HT1080 (cell line): ENCODE measurements at regions not wholly inside any gene's neighbourhood (a gene's known extent, or its start where the extent isn't known, plus 50 kb on each side); places are given as distances from the start of the nearest gene placed in this dataset.
"Not testable (repeated sequence)": the region's sequence is repeated elsewhere in the genome, so short reads cannot be mapped to it uniquely, and the experiment has no call there.

ENCODE experiments used
- DNase-seq: peaks from one replicate; pipeline ENCODE4 v3.0.0-alpha.2; 2015; ENCODE audit warnings: low read depth

DNA sequence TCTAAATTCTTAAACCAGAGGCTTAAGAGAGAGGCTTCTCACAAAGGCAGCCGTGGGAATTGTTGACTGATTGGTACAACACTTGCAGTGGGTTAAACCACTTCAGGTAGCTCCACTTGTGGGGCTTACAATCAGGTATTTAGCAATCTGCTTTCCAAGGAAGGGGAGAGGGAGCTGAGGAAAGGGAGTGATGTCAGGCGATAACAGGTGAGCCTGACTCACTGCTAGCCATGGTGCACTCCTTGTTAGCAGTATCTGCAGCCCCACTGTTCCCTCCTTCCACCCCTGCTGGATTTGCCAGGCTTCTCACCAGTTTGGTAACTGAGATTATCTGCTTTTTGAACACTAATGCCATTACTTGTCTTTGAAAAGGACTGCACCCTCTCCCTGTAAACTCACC lies 1056.7 kb upstream of the FANCL start:
- no peak for DNase-seq

DNA sequence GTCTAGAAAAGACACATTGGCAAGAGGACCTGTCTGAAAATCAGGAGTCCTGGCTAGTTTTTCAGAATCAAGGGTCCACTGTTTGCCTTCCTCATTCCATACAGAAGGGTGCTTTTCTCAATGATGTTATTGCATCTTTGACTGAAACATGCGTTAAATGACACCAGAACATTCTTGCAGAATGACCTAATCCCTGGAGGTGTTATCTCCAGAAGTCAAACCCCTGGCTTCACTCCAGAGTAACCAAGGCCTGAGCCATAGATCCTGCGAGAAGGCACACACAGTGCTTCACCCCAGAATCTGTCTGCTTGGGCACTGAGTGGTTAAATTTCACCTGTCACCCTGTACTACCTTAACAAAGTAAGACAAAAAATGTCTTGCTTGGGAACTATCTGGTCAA lies 1055.2 kb upstream of the FANCL start:
- no peak for DNase-seq

DNA sequence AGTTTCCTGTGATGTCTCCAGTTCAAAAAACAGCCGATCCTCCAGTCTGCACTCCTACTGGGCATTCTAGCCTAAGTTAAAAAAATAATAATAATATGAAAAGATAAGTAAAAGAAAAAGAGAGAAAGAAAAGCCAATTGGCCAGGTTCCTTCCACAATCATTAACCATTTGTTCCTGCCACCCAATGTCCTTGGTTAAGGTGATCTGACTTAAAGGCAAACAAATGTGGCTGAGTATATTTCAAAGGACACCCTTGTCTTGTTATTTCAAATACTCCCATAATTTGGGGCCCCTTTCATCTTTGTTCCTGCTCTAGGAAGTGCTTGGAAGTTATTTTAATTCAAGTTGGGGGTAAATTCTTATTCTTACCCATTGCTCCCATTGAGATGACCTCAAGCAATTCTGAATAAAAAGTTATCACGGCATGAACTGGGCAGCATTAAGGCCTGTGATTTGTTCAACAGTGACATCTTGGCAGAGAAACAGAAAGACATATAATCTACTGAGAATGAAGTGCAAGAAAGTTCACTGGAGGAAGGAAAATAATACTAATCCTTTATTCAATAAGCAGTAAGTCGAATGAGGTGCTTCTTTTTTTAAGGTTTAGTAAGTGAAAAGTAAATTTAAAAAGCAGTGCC lies 1054.5 kb upstream of the FANCL start:
- no peak for DNase-seq

DNA sequence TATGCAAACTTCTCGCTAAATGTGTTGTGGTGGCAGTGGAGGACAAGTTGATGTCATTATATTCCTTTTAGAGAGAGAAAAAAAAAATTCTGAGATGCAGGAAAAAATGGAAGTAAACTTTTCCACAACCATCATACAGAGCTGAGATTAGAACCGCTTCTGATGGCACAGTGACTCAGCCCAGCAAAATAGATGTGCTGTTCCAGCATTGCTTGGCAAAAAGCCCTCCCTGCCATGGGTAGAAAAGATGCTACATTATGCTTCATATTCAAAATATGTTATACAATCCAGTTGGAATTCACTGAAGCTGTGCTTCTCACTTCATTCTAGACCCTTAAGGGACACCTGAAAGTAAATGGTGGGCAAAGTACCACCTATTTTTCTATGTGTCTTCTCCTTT lies 1047.6 kb upstream of the FANCL start:
- DNase-seq, result no peak

DNA sequence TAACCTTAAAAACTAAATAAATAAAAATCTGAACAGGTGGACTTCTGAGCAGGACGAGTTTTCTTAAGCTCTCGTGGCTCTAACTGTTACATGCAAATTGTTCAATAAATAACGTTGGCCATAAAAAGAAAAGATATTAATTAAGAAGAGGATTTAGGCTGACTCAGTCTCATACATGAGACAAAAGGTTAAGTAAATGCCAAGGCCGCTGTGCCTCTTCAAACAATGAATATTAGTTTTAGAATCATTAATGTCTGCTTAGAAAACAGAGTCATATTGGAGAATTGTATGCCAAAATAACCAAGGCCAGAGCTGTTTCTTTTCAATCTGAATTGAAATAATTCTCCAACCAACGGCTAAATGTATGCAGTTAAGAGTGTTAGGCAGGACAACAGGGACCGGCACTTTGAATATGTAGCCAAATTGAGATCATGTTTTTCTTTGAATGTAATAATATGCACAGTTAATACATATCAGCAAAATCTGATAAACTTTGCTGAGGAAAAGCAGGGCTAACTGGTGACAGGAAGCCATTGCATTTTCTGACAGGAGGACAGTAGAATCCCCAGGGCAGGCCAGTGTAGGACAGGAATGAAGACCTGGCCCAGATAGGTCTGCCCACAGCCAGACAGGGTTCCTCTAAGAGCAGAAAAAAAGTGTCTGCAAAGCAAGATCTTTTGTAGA lies 1041.4 kb upstream of the FANCL start:
- no peak for DNase-seq

DNA sequence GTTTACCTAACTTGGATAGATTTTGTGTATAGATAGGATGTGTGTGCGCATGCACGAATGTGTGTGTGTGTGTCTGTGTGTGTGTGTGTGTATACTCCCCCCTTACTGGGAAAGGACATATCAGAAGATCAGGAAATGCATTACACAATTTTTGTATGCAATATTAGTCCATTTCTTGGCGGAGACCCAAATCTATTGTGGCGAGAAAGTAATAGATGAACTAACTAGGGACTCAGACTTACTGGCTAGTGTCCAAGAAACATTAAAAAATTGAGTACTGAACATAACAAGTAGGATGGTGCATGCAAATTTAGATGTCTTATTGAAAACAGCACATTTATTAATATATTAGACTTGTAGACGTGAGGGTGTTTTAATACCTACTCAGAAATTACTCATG lies 1036.5 kb upstream of the FANCL start:
- DNase-seq, result no peak

DNA sequence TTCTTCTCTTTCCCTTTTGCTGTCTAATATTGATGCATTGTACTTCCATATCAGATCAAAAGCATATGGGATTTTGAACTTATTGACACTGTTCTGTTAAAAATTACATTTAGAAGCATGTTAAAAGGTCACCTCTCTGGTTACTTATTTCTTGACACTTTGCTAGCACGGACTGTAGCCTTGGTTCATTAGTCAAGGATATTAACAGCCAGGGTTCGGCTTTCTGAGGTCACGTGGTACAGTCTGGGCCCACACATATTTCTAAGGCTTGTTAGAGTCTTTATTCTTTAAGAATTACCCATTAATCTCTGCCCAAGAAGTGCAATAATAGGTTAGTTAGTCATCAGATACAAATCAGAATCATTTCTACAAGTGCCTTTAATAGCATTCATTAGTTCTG lies 1035.8 kb upstream of the FANCL start:
- no peak for DNase-seq

DNA sequence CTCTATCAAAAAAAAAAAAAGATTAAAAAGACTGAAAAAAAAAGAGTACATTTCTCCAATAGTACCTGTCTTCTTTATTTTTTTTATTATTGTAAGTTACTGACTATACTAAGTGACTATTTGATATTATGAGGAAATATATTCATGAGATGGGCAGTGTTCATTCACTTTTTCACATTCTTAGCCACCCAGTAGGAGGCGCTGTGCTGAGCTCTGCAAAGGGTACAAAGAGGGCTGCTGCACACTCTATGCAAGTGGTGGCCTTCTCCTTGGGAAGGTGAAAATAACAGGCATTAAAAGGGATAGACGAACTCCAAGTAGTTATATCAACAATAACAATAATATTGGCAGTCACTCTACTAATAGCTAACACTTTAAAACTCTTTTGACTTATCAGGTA lies 1034.9 kb upstream of the FANCL start:
- DNase-seq, result peak; percentile 1

DNA sequence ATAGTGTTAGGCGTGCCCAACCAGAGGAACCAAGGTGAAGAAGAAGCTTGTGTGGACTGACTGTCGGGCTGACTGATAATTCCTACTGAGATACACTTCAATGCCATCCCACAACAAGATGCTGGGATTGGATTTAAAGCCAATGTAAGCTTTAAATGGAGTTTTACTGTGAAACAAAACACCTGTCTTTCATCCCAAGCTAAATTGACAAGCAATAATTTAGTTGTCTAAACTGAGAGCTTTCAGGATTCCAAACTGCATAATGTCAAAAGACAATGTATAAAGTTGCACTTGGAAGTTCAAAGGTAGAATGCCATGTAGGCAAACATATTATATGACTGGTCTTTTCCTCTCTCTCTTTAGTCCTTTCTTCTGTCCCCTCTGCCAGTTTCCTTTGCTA lies 1025.3 kb upstream of the FANCL start:
- DNase-seq, result no peak

DNA sequence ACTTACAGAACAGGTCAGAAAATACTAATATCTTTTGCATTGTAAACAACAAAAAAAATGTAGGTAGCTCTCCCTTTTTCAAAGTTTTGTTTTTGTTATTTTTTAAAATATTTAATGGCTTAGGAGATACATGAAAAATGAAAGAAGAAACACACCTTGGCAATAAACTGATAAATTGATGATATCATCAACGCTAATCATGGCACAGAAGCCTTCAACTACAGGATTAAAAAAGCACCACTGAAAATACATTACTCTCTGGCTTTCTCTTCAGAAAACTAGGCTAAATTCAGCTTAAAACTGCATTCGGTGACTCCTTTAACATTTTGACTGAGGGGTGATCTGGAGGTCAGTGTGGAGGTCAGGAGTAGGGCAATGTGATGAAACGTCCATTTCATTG lies 1018.8 kb upstream of the FANCL start:
- no peak for DNase-seq

DNA sequence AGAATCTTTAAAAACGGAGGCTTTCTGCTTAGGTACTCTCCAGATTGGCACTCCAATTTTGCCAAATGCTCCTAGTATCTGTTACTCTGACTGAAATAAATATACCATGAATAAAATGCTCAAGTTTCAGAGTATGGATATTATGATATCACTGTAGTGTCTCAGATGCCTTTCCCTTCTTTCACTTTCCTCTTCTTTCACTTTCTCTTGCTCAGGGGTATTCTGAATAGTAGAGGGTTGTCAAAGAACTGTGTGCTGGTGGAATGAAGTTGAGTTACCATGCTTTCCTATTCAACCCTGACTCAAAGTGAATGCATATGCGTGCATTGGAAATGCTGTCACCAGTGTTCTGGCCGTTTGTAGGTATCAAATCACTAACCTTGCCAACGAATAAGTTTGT lies 1015.2 kb upstream of the FANCL start:
- DNase-seq, result no peak

DNA sequence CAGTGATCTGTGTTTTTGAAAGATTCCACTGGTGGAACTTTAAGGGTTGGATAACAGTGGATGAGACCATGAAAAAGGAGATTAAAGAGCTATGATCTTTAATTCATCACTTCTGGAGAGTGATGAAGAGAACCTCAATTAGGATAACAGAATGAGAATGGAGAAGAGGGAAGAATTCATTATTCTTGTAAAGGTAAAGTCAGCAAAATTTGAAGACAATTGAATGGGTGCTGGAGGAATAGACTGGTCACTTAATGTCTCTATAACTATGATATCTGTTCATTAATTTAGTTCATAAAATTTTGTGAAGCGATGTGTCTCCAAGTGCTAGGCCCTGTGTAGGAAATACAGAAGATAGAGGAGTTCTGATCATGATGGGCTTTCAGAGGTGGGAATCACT lies 1013.2 kb upstream of the FANCL start:
- no peak for DNase-seq

DNA sequence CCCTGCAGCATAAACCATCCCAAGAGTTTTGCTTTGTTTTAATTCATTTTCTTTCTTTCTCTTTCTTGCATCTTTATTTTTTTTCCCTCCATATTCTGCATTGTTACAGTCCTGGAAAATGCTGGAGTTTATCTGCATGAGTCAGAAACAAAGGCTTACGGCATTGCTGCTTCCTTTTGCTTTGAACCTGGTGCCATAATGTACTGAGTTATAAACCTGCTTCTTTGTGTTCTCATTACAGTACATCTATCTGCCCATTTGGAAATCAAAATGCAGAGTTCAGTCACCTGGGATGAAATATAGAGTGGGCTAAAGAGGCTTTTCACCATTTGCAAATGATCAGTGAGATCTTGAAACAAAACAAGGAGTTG lies 1009.2 kb upstream of the FANCL start:
- peak; percentile 22 for DNase-seq

DNA sequence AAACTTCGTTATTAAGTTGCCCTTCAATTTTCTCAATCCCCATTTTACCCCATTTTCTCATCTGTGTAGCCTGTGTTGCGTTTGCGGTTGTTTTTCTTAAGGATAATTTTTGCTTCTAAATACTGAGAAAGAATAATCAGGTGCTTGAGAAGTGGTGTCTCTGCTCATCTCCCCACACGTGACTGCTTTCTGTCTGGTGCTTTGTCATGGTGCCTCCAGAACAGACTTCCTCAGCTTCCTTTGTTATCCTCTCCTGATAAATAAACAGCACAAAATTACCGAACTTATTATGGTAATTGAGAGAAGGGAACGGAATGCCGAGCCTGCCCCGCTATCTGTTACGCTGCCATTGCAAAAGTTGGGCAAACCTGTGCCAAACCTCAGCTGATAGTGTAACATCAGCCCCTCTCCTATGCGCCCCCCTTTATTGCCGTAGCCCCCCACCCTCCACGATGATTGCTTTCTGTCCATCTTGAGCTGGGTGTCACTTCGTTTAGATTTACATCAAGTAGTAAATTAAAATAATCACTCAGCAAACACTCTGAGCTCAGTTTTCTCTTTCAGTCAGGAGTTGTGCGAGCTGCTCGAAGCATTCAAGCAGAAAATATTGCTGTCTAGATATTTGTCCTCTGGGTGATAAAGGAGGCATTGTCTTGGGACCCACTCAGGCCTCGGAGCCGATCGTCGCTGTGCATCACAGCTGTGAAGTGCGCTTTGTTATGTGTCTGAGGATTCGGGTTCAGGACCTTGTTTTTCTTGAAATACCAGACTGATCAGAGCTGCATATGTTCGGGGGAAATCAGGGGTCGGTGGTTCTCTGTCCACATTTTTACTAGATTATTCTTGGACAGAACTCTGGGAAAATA lies 1008.5 kb upstream of the FANCL start:
- peak; percentile 27 for DNase-seq

DNA sequence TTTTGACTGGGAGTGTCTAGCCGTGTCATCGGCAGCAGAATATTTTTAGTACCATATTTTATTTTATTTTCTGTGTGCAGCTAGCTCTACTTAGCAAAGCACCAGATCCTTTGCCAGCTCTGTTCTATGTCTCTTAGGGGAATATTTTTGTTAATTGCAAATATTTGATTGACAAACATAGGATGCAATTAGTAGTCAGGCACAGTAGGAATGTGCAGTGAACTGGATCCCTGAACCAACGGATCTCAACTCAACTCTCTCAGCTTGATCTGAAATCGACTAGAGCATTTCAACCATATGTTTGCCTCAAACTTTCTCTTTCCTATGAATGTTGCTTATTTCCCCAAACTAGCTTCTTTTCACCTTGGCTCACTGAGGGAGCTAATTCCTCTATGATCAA lies 998.0 kb upstream of the FANCL start:
- DNase-seq, result no peak

DNA sequence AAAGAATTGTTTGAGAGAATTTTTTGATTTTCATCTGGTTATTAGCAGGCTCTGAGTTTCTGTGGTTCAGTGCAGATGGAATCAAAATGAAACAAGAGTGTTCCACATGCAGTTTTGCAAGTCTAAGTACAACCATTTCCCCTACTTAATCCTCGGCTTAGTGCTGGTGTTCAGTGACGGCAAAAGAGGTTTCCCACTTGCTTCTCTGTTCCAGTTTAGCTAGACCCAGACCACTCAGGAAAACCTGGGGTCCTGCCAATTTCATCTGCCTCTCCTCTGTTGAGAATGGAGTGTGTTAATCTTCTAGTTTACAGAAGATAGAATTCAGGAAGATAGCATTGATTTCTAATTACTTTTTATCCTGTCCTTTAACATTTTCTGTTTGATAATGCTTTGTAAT lies 996.2 kb upstream of the FANCL start:
- DNase-seq, result no peak

DNA sequence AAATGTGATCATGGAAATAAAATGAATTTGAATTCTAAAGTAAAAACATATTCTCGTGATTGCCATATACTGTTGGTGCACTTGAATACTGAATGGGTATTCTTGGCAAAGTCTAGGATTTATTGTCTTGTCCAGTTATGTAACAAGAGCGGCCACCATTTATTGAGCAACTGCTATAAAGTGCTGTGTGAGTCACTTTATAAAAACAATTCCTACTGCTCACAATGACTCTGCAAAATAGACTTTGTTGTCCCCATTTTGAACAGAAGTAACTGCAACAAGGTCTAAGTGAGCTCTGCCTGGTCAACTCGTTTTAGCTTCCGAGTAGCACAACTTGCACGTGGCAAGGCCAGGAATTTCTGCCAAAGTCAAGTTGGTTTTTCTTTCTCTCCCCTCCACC lies 995.6 kb upstream of the FANCL start:
- peak; percentile 59 for DNase-seq

DNA sequence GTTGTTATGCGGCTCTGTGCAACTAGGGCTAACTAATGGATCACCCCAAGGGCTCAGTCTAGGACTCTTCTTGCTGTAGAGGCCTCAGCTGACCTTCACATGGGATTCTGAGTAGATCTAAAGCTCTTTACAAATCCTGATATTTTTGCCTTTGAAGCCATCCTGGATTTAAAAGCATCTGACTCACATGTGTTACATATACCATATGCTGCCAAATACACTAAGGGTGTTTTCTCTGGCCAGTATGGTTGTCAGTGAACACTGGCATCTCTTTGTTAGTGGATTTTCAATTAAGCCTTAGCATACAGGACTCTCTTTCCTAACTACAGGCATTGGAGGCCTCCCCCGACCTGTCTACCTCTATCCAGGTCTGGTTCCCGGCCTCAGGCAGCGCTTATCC lies 992.8 kb upstream of the FANCL start:
- DNase-seq, result no peak

DNA sequence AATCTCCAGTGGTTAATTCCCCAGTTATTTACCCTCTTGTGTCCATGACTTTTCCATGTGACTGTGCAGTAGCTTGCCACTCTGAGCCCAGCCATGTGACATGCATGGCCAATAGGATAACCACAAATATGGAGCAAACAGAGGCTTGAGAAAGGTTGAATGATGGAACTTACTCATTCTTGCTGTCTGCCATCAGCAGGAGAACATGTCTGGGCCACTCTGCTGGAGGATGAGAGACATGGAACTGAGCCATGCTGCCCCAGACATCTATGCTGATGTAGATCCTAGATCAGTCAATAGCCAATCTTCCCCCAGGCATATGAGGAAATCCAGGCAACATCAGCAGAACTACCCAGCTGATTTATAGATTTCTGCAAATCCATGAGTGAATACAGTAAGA lies 992.3 kb upstream of the FANCL start:
- DNase-seq, result no peak

DNA sequence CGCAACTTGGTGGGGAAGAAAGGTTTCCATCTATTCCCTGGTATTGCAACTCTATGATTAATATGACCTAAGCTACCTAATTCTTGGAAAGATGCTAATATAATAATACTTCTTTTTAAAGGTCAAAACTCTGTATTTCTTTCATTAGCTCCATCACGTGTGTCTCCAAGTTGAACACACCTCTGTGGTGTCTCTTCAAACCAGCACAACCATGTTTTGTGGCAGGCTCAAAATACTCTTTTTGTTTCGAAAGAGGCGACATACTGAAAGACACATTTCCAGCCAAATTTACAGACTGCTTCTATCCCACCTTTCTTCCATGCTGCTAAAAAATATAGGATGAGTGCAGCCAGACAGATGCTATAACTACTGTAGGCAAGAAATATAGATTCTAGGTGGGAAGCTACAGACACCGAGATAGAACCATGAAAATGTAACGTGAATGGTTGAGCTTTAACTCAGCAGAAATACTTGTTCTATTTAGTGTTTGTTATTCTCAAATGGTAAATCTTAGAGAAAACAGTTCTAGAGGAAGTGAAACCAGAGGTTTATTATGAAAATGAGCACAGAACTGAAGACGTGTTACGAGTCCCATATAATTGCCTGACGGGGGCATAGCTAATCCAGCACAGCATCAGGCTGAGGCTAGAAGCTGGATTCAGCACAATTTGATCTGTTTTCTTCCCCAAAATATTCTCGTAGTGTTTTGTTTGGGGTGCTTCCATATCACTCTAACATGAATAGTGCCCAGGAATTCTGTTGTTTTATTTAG lies 991.5 kb upstream of the FANCL start:
- no peak for DNase-seq

DNA sequence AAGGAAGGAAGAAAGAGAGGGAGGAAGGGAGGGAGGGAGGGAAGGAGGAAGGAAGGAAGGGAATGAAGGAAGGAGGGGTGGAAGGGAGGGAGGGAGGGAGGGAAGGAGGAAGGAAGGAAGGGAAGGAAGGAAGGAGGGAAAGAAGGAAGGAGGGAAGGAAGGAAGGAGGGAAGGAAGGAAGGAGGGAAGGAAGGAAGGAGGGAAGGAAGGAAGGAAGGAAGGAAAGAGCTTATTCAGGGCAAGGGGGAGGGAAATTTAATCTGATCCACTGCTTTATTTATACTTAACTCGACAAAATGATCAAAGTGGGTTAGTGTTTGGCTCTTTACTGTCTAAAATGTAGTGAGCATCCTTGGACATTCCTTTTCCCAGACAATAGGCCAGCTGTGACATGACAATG lies 985.2 kb upstream of the FANCL start:
- DNase-seq, result not testable (repeated sequence)

DNA sequence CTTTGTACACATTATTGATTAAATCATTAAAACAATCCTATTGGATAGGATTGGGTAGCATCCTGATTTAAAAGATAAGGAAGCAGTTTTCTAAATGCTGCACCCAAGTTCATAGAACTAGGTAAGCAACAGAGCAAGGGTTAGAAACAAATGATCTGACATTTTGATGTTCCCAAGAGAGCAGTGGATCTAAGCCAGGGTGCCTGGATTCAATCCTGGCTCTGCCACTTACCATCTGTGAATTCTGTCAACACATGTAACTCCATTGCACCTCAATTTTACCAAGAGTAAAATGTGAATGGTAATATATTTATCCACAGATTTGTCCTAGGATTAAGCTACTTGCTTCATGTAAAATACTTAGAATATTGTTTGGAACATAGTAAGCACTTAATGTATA lies 982.6 kb upstream of the FANCL start:
- DNase-seq, result no peak
